ENCODE measurements at regions not wholly inside any gene's neighbourhood (a gene's known extent, or its start where the extent isn't known, plus 50 kb on each side); places are given as distances from the start of the nearest gene placed in this dataset.

- Histone ChIP-seq H2AK5ac (ENCODE audit: low read depth, low read length) (peak overlapping the region; percentile 11), H2BK5ac (ENCODE audit: low read length) (peak overlapping the region; percentile 39), H3K4me2 (ENCODE audit: insufficient read depth, low read length, poor library complexity, severe bottlenecking) (no peak overlapping the region), H3K4me3 (ENCODE audit: low read length in 2 of 2) (peak overlapping the region in 1 of 2 donors; percentile 37), H3K79me1 (ENCODE audit: low read depth, low read length) (no peaks in the 10 kb centered on the region), H2BK15ac (ENCODE audit: low read length) (no peak overlapping the region), H3K36me3 (replicated peaks in 1 of 2; ENCODE audit: control insufficient read depth in 2 of 2, insufficient read depth in 2 of 2, low read length in 2 of 2) (no peaks in the 10 kb centered on the region), H4K8ac (ENCODE audit: low read depth, low read length) (no peak overlapping the region), H3K14ac (ENCODE audit: low read length) (no peak overlapping the region), H3K27ac (replicated peaks; ENCODE audit: low read length) (no peak overlapping the region), H2BK120ac (ENCODE audit: low read depth, low read length) (no peak overlapping the region), H2BK12ac (ENCODE audit: low read length) (no peak overlapping the region), H3K23ac (ENCODE audit: low read depth, low read length, poor library complexity) (no peak overlapping the region), H3K27me3 (ENCODE audit: control insufficient read depth in 3 of 3, insufficient read depth in 3 of 3, low read depth in 1 of 3, low read length in 3 of 3) (no peaks in the 10 kb centered on the region), H3K9ac (ENCODE audit: low read depth, low read length, poor library complexity) (no peak overlapping the region), H3K4me1 (ENCODE audit: control insufficient read depth in 2 of 2, insufficient read depth in 1 of 2, low read depth in 1 of 2, low read length in 2 of 2) (no peaks in the 10 kb centered on the region), H4K91ac (ENCODE audit: low read depth, low read length, poor library complexity) (no peak overlapping the region), H2AFZ (ENCODE audit: low read length) (no peak overlapping the region), H3K18ac (ENCODE audit: low read length) (peak overlapping the region; percentile 39), H3K9me3 (replicated peaks in 1 of 2; ENCODE audit: control insufficient read depth in 2 of 2, insufficient read depth in 1 of 2, low read depth in 1 of 2, low read length in 2 of 2) (peaks cover 0 to 6% of the 10 kb centered on the region in 2 donors), H3K4ac (ENCODE audit: low read length) (no peak overlapping the region)
- no peak for DNase-seq (ENCODE audit: low spot score)
- no CpG with 5 or more reads among the region's 33 CpGs for WGBS, 2 donors (ENCODE audit: extremely low coverage in 2 of 2, insufficient read length in 2 of 2, insufficient replicate concordance in 1 of 2)
These were observed 119.3 kb downstream of the RNASET2 start for GRCh38 chr6:166836785-166837718.

GRCh38 chr6:166834049-166834448 is 122.3 kb downstream of the RNASET2 start:
- Histone ChIP-seq H3K23ac (ENCODE audit: low read depth, low read length, poor library complexity) (no peak overlapping the region), H2AK5ac (ENCODE audit: low read depth, low read length) (no peak overlapping the region), H3K79me1 (ENCODE audit: low read depth, low read length) (no peaks in the 10 kb centered on the region), H3K4ac (ENCODE audit: low read length) (no peak overlapping the region), H3K9ac (ENCODE audit: low read depth, low read length, poor library complexity) (no peak overlapping the region), H2BK5ac (ENCODE audit: low read length) (no peak overlapping the region), H3K9me3 (replicated peaks in 1 of 2; ENCODE audit: control insufficient read depth in 2 of 2, insufficient read depth in 1 of 2, low read depth in 1 of 2, low read length in 2 of 2) (peaks cover 0 to 6% of the 10 kb centered on the region in 2 donors), H3K4me2 (ENCODE audit: insufficient read depth, low read length, poor library complexity, severe bottlenecking) (no peak overlapping the region), H3K36me3 (replicated peaks in 1 of 2; ENCODE audit: control insufficient read depth in 2 of 2, insufficient read depth in 2 of 2, low read length in 2 of 2) (no peaks in the 10 kb centered on the region), H3K14ac (ENCODE audit: low read length) (no peak overlapping the region), H3K27ac (replicated peaks; ENCODE audit: low read length) (no peak overlapping the region), H2AFZ (ENCODE audit: low read length) (no peak overlapping the region), H3K27me3 (ENCODE audit: control insufficient read depth in 3 of 3, insufficient read depth in 3 of 3, low read depth in 1 of 3, low read length in 3 of 3) (no peaks in the 10 kb centered on the region), H2BK120ac (ENCODE audit: low read depth, low read length) (no peak overlapping the region), H3K4me1 (ENCODE audit: control insufficient read depth in 2 of 2, insufficient read depth in 1 of 2, low read depth in 1 of 2, low read length in 2 of 2) (no peaks in the 10 kb centered on the region), H2BK12ac (ENCODE audit: low read length) (no peak overlapping the region), H3K4me3 (ENCODE audit: low read length in 2 of 2) (no peak overlapping the region), H3K18ac (ENCODE audit: low read length) (no peak overlapping the region), H4K91ac (ENCODE audit: low read depth, low read length, poor library complexity) (no peak overlapping the region), H4K8ac (ENCODE audit: low read depth, low read length) (no peak overlapping the region), H2BK15ac (ENCODE audit: low read length) (no peak overlapping the region)
- DNase-seq (ENCODE audit: low spot score): no peak
- WGBS, 2 donors (ENCODE audit: extremely low coverage in 2 of 2, insufficient read length in 2 of 2, insufficient replicate concordance in 1 of 2): no CpG with 5 or more reads among the region's 4 CpGs

DNA sequence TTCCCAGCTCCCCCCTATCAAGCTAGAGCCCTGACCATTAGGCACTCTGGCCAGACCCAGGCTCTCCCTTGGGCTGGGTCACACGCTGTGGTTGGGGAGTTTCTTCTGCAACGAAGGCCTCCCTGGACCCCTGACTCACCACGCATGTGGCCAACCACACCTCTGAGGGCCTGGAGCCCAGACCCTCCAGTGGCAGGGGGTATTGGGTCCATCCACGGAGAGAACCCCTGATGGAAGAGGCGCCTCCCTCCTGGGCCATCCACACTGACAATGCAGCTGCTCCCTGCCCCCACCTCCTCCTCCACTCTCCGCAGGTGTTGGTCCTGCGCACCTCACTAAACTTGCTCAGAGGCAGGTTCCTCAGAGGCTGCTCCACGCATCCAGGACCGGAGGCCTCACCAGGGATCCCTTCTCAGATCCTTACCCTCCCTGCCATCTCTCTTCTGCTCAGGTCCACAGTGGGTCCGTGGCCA is 125.4 kb downstream of the RNASET2 start:
- no peak overlapping the region for H2BK5ac ChIP-seq (ENCODE audit: low read length)
- no peak overlapping the region for H4K91ac ChIP-seq (ENCODE audit: low read depth, low read length, poor library complexity)
- peak overlapping the region; percentile 32 for H3K9ac ChIP-seq (ENCODE audit: low read depth, low read length, poor library complexity)
- H3K4me2 ChIP-seq (ENCODE audit: insufficient read depth, low read length, poor library complexity, severe bottlenecking): no peak overlapping the region
- H3K79me1 ChIP-seq (ENCODE audit: low read depth, low read length): no peaks in the 10 kb centered on the region
- peak overlapping the region; percentile 8 for H3K18ac ChIP-seq (ENCODE audit: low read length)
- H3K23ac ChIP-seq (ENCODE audit: low read depth, low read length, poor library complexity): no peak overlapping the region
- H3K27me3 ChIP-seq (ENCODE audit: control insufficient read depth in 3 of 3, insufficient read depth in 3 of 3, low read depth in 1 of 3, low read length in 3 of 3): no peaks in the 10 kb centered on the region
- H2AK5ac ChIP-seq (ENCODE audit: low read depth, low read length): no peak overlapping the region
- H3K27ac ChIP-seq (replicated peaks; ENCODE audit: low read length): no peak overlapping the region
- WGBS, 2 donors (ENCODE audit: extremely low coverage in 2 of 2, insufficient read length in 2 of 2, insufficient replicate concordance in 1 of 2): no CpG with 5 or more reads among the region's 10 CpGs
- H2AFZ ChIP-seq (ENCODE audit: low read length): no peak overlapping the region
- H3K4me1 ChIP-seq (ENCODE audit: control insufficient read depth in 2 of 2, insufficient read depth in 1 of 2, low read depth in 1 of 2, low read length in 2 of 2): no peaks in the 10 kb centered on the region
- H4K8ac ChIP-seq (ENCODE audit: low read depth, low read length): no peak overlapping the region
- H3K14ac ChIP-seq (ENCODE audit: low read length): no peak overlapping the region
- DNase-seq (ENCODE audit: low spot score): no peak
- peaks cover 0 to 6% of the 10 kb centered on the region in 2 donors for H3K9me3 ChIP-seq (replicated peaks in 1 of 2; ENCODE audit: control insufficient read depth in 2 of 2, insufficient read depth in 1 of 2, low read depth in 1 of 2, low read length in 2 of 2)
- no peak overlapping the region for H2BK12ac ChIP-seq (ENCODE audit: low read length)
- no peaks in the 10 kb centered on the region for H3K36me3 ChIP-seq (replicated peaks in 1 of 2; ENCODE audit: control insufficient read depth in 2 of 2, insufficient read depth in 2 of 2, low read length in 2 of 2)
- no peak overlapping the region for H2BK15ac ChIP-seq (ENCODE audit: low read length)
- H3K4me3 ChIP-seq (ENCODE audit: low read length in 2 of 2): no peak overlapping the region
- no peak overlapping the region for H3K4ac ChIP-seq (ENCODE audit: low read length)
- no peak overlapping the region for H2BK120ac ChIP-seq (ENCODE audit: low read depth, low read length)

DNA sequence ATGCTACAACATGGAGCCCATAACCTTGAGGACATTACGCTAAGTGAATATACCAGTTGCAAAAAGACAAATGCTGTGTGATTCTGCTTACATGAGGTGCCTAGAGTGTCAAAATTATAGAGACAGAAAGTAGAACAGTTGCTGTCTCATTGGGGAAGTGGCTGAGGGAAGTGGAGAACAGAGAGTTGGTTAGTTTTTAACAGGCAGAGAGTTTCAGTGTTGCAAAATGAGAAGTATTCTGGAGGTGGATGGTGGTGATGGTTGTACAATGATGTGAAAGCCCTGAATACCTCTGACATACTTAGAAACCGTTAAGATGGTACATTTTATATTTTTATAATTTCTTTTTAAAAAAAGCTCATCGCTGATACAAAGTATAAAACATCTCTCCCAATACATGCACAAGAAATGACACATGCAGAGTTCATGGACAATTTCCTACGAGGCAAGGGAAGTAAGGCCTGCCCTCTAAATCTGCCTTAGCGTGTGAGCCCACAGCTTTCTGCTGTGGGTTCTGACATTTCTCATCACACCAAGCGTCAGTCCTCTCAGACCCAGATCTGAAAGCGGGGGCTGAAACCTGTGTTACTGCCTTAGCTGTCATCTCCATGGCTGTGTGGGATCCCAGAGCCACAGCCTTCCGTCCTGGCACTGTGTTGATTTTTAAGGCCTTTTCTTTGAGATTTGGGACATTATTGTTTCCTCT is 126.0 kb downstream of the RNASET2 start:
- no CpG with 5 or more reads among the region's 8 CpGs for WGBS, 2 donors (ENCODE audit: extremely low coverage in 2 of 2, insufficient read length in 2 of 2, insufficient replicate concordance in 1 of 2)
- H4K91ac ChIP-seq (ENCODE audit: low read depth, low read length, poor library complexity): no peak overlapping the region
- no peak for DNase-seq (ENCODE audit: low spot score)

More for the DNA sequence above, 126.0 kb downstream of the RNASET2 start:
- Histone ChIP-seq H2BK120ac (ENCODE audit: low read depth, low read length) (no peak overlapping the region), H3K4me2 (ENCODE audit: insufficient read depth, low read length, poor library complexity, severe bottlenecking) (no peak overlapping the region), H4K8ac (ENCODE audit: low read depth, low read length) (no peak overlapping the region), H3K4me1 (ENCODE audit: control insufficient read depth in 2 of 2, insufficient read depth in 1 of 2, low read depth in 1 of 2, low read length in 2 of 2) (no peaks in the 10 kb centered on the region), H3K4ac (ENCODE audit: low read length) (no peak overlapping the region), H2BK12ac (ENCODE audit: low read length) (no peak overlapping the region), H3K4me3 (ENCODE audit: low read length in 2 of 2) (no peak overlapping the region), H3K18ac (ENCODE audit: low read length) (no peak overlapping the region), H3K27me3 (ENCODE audit: control insufficient read depth in 3 of 3, insufficient read depth in 3 of 3, low read depth in 1 of 3, low read length in 3 of 3) (no peaks in the 10 kb centered on the region), H3K23ac (ENCODE audit: low read depth, low read length, poor library complexity) (no peak overlapping the region), H3K9me3 (replicated peaks in 1 of 2; ENCODE audit: control insufficient read depth in 2 of 2, insufficient read depth in 1 of 2, low read depth in 1 of 2, low read length in 2 of 2) (peaks cover 0 to 6% of the 10 kb centered on the region in 2 donors), H2AFZ (ENCODE audit: low read length) (no peak overlapping the region), H3K9ac (ENCODE audit: low read depth, low read length, poor library complexity) (no peak overlapping the region), H3K14ac (ENCODE audit: low read length) (no peak overlapping the region), H2AK5ac (ENCODE audit: low read depth, low read length) (no peak overlapping the region), H3K79me1 (ENCODE audit: low read depth, low read length) (no peaks in the 10 kb centered on the region), H3K27ac (replicated peaks; ENCODE audit: low read length) (no peak overlapping the region), H3K36me3 (replicated peaks in 1 of 2; ENCODE audit: control insufficient read depth in 2 of 2, insufficient read depth in 2 of 2, low read length in 2 of 2) (no peaks in the 10 kb centered on the region), H2BK15ac (ENCODE audit: low read length) (no peak overlapping the region), H2BK5ac (ENCODE audit: low read length) (no peak overlapping the region)
